DND-41 (cell line): ENCODE measurements at regions not wholly inside any gene's neighbourhood (a gene's known extent, or its start where the extent isn't known, plus 50 kb on each side); places are given as distances from the start of the nearest gene placed in this dataset.

Experiments
- ATAC-seq: fragments of 200-7000 bp; cut with Tn5 transposase; 3 replicates; pipeline ENCODE4 v1.9.1; 2021; ENCODE audit warnings: low read depth; ENCODE audit not compliant: insufficient read depth
- DNase-seq: peaks from one replicate; pipeline ENCODE4 v3.0.0-alpha.2; 2020
- H2AFZ ChIP-seq: 2 replicates; pipeline ENCODE4 v1.6.0; 2012; ENCODE audit warnings: low read depth, low read length
- H3K27ac ChIP-seq: 2 replicates; pipeline ENCODE4 v1.5.1; 2012; ENCODE audit warnings: low read length, inconsistent platforms
- H3K27me3 ChIP-seq: fragments of 200-600 bp; sonication (generic); 2 replicates; pipeline ENCODE4 v1.6.0; 2012; ENCODE audit warnings: low read length, mild to moderate bottlenecking, inconsistent platforms; ENCODE audit not compliant: insufficient read depth, poor library complexity
- H3K36me3 ChIP-seq: 2 replicates; pipeline ENCODE4 v1.5.1; 2012; ENCODE audit warnings: low read length, inconsistent platforms; ENCODE audit not compliant: insufficient read depth
- H3K4me1 ChIP-seq: 2 replicates; pipeline ENCODE4 v1.5.1; 2012; ENCODE audit warnings: mild to moderate bottlenecking, low read length; ENCODE audit not compliant: insufficient read depth
- H3K4me2 ChIP-seq: 2 replicates; pipeline ENCODE4 v1.6.0; 2012; ENCODE audit warnings: mild to moderate bottlenecking, moderate library complexity, low read length, inconsistent platforms; ENCODE audit not compliant: insufficient read depth
- H3K4me3 ChIP-seq, 2 experiments: fragments of 200-600 bp in 1 of 2; shearing (Covaris generic) in 1 of 2; 2 replicates each; pipeline ENCODE4 v1.5.1; 2012 to 2016; ENCODE audit warnings: inconsistent platforms in 2 of 2, low read length in 2 of 2, mild to moderate bottlenecking in 2 of 2, low read depth in 1 of 2, moderate library complexity in 1 of 2
- H3K79me2 ChIP-seq: 2 replicates; pipeline ENCODE4 v1.6.0; 2012; ENCODE audit warnings: low read length, inconsistent platforms; ENCODE audit not compliant: insufficient read depth
- H3K9ac ChIP-seq: 2 replicates; pipeline ENCODE4 v1.6.0; 2012; ENCODE audit warnings: low read depth, mild to moderate bottlenecking, inconsistent platforms, low read length, moderate library complexity
- H3K9me3 ChIP-seq: 2 replicates; pipeline ENCODE4 v1.5.1; 2012; ENCODE audit warnings: low read length, moderate library complexity, mild to moderate bottlenecking, inconsistent platforms; ENCODE audit not compliant: insufficient read depth, severe bottlenecking
- H4K20me1 ChIP-seq: 2 replicates; pipeline ENCODE4 v1.6.0; 2012; ENCODE audit warnings: low read length; ENCODE audit not compliant: insufficient read depth
- CTCF ChIP-seq: IDR thresholded peaks from 2 replicates; pipeline ENCODE4 v1.5.1; 2012; ENCODE audit warnings: borderline replicate concordance, low read length, moderate library complexity, mild to moderate bottlenecking; ENCODE audit not compliant: poor library complexity, severe bottlenecking; ENCODE audit errors: extremely low read depth
- EZH2 ChIP-seq: IDR thresholded peaks from 3 replicates; pipeline ENCODE4 v1.6.1; 2012; ENCODE audit warnings: borderline replicate concordance, low read depth, mild to moderate bottlenecking, moderate library complexity, low read length, inconsistent platforms; ENCODE audit not compliant: severe bottlenecking

- Histone ChIP-seq H3K27ac (no peak overlapping the region), H3K9me3 (no peaks in the 10 kb centered on the region), H3K9ac (no peak overlapping the region), H2AFZ (no peak overlapping the region), H3K4me2 (no peak overlapping the region), H3K36me3 (no peaks in the 10 kb centered on the region), H4K20me1 (no peaks in the 10 kb centered on the region), H3K27me3 (no peaks in the 10 kb centered on the region), H3K4me1 (no peaks in the 10 kb centered on the region), H3K79me2 (no peaks in the 10 kb centered on the region), H3K4me3 (no peak overlapping the region)
- no peak for DNase-seq
- ATAC-seq: no peak
- TF ChIP-seq EZH2 (no peak), CTCF (no peak)
Measured at GRCh38 chr3:187799942-187800641, 54.8 kb upstream of the BCL6 start.

- no peaks in the 10 kb centered on the region for H3K4me1 ChIP-seq
- ATAC-seq: no peak
Measured at GRCh38 chr3:187801152-187801551, 55.9 kb upstream of the BCL6 start.

GRCh38 chr3:187802203-187802927, 57.1 kb upstream of the BCL6 start:
- Histone ChIP-seq H3K27ac (no peak overlapping the region), H3K27me3 (no peaks in the 10 kb centered on the region), H3K4me1 (no peaks in the 10 kb centered on the region), H3K36me3 (no peaks in the 10 kb centered on the region), H3K79me2 (no peaks in the 10 kb centered on the region), H3K9me3 (no peaks in the 10 kb centered on the region), H3K4me3 (no peak overlapping the region), H3K4me2 (no peak overlapping the region), H2AFZ (no peak overlapping the region), H4K20me1 (no peaks in the 10 kb centered on the region), H3K9ac (no peak overlapping the region)
- ATAC-seq (0 out of 3 replicates have a peak, but pooled peaks have one; percentile 6), DNase-seq (no peak)
- TF ChIP-seq CTCF (no peak), EZH2 (no peak)

More at GRCh38 chr3:187801152-187801551, 55.9 kb upstream of the BCL6 start:
- Histone ChIP-seq H3K4me2 (no peak overlapping the region), H3K27me3 (no peaks in the 10 kb centered on the region), H3K9ac (no peak overlapping the region), H2AFZ (no peak overlapping the region), H3K79me2 (no peaks in the 10 kb centered on the region), H3K9me3 (no peaks in the 10 kb centered on the region), H3K27ac (no peak overlapping the region), H3K36me3 (no peaks in the 10 kb centered on the region), H4K20me1 (no peaks in the 10 kb centered on the region), H3K4me3 (no peak overlapping the region)
- DNase-seq: no peak
- no peak for TF ChIP-seq EZH2
- no peak for TF ChIP-seq CTCF
